ENCODE measurements at regions not wholly inside any gene's neighbourhood (a gene's known extent, or its start where the extent isn't known, plus 50 kb on each side); places are given as distances from the start of the nearest gene placed in this dataset.

GRCh38 chr6:95404777-95405176, 172.6 kb upstream of the MANEA start:
- Histone ChIP-seq H3K4me1 (no peaks in the 10 kb centered on the region), H3K27me3 (peaks cover 3% of the 10 kb centered on the region), H3K36me3 (no peaks in the 10 kb centered on the region), H3K4me3 (ENCODE audit: low read depth, low read length) (no peak overlapping the region), H3K9me3 (no peaks in the 10 kb centered on the region)
- TF ChIP-seq CTCF (IDR thresholded peaks at IDR 0.05; ENCODE audit: low read depth, low read length), result no peak
- no peak for DNase-seq

- Histone ChIP-seq H3K4me1 (no peaks in the 10 kb centered on the region), H3K27me3 (peaks cover 3% of the 10 kb centered on the region), H3K36me3 (no peaks in the 10 kb centered on the region), H3K4me3 (ENCODE audit: low read depth, low read length) (no peak overlapping the region), H3K9me3 (no peaks in the 10 kb centered on the region)
- DNase-seq, result no peak
- no peak for TF ChIP-seq CTCF (IDR thresholded peaks at IDR 0.05; ENCODE audit: low read depth, low read length)
These were observed 169.2 kb upstream of the MANEA start for GRCh38 chr6:95408111-95408510.

- H3K4me3 ChIP-seq (ENCODE audit: low read depth, low read length), result no peak overlapping the region
- TF ChIP-seq CTCF (IDR thresholded peaks at IDR 0.05; ENCODE audit: low read depth, low read length), result no peak
- H3K36me3 ChIP-seq, result no peaks in the 10 kb centered on the region
- peaks cover 3% of the 10 kb centered on the region for H3K27me3 ChIP-seq
- no peak for DNase-seq
- no peaks in the 10 kb centered on the region for H3K4me1 ChIP-seq
- H3K9me3 ChIP-seq, result no peaks in the 10 kb centered on the region
These were observed 167.2 kb upstream of the MANEA start for GRCh38 chr6:95410168-95410567.

DNA sequence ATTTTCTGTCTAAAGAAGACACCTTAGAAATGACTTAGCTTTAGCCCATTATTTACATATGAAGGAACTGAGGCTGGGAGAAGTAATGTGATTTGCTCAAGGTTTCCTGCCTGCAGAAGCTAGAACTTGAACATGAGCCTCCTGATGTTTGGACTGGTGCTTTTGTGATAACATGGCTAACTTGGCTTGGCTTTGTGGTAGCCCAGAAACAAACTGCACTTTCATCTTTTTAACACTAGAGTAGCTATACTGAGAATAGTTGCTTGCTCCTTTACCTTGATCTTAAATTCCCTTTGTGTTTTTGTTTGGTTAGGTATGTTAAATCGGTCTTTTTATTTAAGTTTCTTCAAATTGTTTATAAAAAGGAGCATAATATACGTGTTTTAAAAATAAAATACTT, 163.5 kb upstream of the MANEA start:
- H3K4me1 ChIP-seq, result no peaks in the 10 kb centered on the region
- no peaks in the 10 kb centered on the region for H3K36me3 ChIP-seq
- H3K27me3 ChIP-seq, result no peaks in the 10 kb centered on the region
- no peak for DNase-seq
- no peaks in the 10 kb centered on the region for H3K9me3 ChIP-seq
- TF ChIP-seq CTCF (IDR thresholded peaks at IDR 0.05; ENCODE audit: low read depth, low read length), result no peak
- H3K4me3 ChIP-seq (ENCODE audit: low read depth, low read length), result no peak overlapping the region

DNA sequence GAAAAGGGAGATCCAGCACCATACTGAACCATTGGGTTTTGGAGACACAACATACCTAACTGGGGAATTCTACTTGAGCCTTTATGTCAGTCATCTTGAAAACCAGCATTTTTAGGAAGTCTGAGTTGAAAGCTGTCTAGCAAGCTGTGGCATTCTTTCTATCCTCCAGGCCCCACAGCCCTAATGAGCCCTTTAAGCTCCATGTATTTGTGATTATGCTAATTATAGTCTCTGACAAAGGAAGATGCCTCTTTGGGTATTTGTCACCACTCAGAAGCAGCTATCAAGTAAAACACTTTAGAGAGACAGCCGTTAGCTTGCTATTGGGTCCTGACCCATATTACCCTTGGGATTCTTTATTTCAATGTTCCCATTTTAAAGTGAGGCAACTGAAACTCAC, 159.5 kb upstream of the MANEA start:
- no peaks in the 10 kb centered on the region for H3K4me1 ChIP-seq
- no peak for DNase-seq
- no peak overlapping the region for H3K4me3 ChIP-seq (ENCODE audit: low read depth, low read length)
- no peaks in the 10 kb centered on the region for H3K27me3 ChIP-seq
- no peaks in the 10 kb centered on the region for H3K9me3 ChIP-seq
- no peak for TF ChIP-seq CTCF (IDR thresholded peaks at IDR 0.05; ENCODE audit: low read depth, low read length)
- H3K36me3 ChIP-seq, result no peaks in the 10 kb centered on the region

GRCh38 chr6:95420792-95421191, 156.5 kb upstream of the MANEA start:
- Histone ChIP-seq H3K36me3 (no peaks in the 10 kb centered on the region), H3K27me3 (no peaks in the 10 kb centered on the region), H3K9me3 (no peaks in the 10 kb centered on the region), H3K4me1 (no peaks in the 10 kb centered on the region), H3K4me3 (ENCODE audit: low read depth, low read length) (no peak overlapping the region)
- no peak for TF ChIP-seq CTCF (IDR thresholded peaks at IDR 0.05; ENCODE audit: low read depth, low read length)
- no peak for DNase-seq

All from BE2C (cell line).